Liver (tissue), 3 donors: ENCODE measurements at regions not wholly inside any gene's neighbourhood (a gene's known extent, or its start where the extent isn't known, plus 50 kb on each side); places are given as distances from the start of the nearest gene placed in this dataset.

Experiments used
- CTCF ChIP-seq: fragments of 150-350 bp; IDR thresholded peaks from 2 replicates; pipeline ENCODE4 v1.5.1; 2017; ENCODE audit warnings: improper control_type of control experiment, low read depth, low read length; ENCODE audit not compliant: missing input control
- MAX ChIP-seq: IDR thresholded peaks from 2 replicates; pipeline ENCODE4 v1.6.1; 2016; ENCODE audit warnings: antibody characterized with exemption
- RAD21 ChIP-seq, 2 donors: IDR thresholded peaks; 2 replicates each; pipeline ENCODE4 v1.6.1; 2016; ENCODE audit warnings: antibody characterized with exemption in 2 of 2, mild to moderate bottlenecking in 2 of 2
- SP1 ChIP-seq: IDR thresholded peaks from 2 replicates; pipeline ENCODE4 v1.6.1; 2018; ENCODE audit warnings: antibody characterized with exemption, mild to moderate bottlenecking
- donor health status: healthy.
- donor health status: healthy.

GRCh38 chr5:3384531-3384930 lies 211.1 kb upstream of the IRX1 start:
- TF ChIP-seq CTCF, result no peak
- no peak for TF ChIP-seq MAX
- TF ChIP-seq SP1, result no peak
- TF ChIP-seq RAD21 (IDR thresholded peaks at IDR 0.05), result no peak
